ENCODE measurements at regions not wholly inside any gene's neighbourhood (a gene's known extent, or its start where the extent isn't known, plus 50 kb on each side); places are given as distances from the start of the nearest gene placed in this dataset.

GRCh38 chr5:111927191-111927590 is 170.2 kb upstream of the NREP start:
- TF ChIP-seq MAZ (IDR thresholded peaks at IDR 0.05; ENCODE audit: borderline replicate concordance, low read depth, low read length) (no peak), CTCF (conservative IDR thresholded peaks at IDR 0.05; ENCODE audit: low read depth, low read length) (no peak), CEBPB (IDR thresholded peaks at IDR 0.05; ENCODE audit: low read depth, low read length) (no peak), POLR2A (IDR thresholded peaks at IDR 0.05; ENCODE audit: low read depth, low read length) (no peak), RAD21 (IDR thresholded peaks at IDR 0.05; ENCODE audit: low read length) (no peak), BHLHE40 (IDR thresholded peaks at IDR 0.05; ENCODE audit: low read depth, low read length) (no peak)
